Urothelium cell line (cell line): ENCODE measurements at regions not wholly inside any gene's neighbourhood (a gene's known extent, or its start where the extent isn't known, plus 50 kb on each side); places are given as distances from the start of the nearest gene placed in this dataset.

ENCODE experiments used
- DNase-seq: peaks from one replicate; pipeline ENCODE4 v3.0.0; 2011; ENCODE audit warnings: low spot score, mixed read lengths
- FAIRE-seq: peaks from 2 replicates; lab custom pipeline; 2011; peaks lifted over from hg19 to GRCh38; lab: Jason Lieb, UNC

- FAIRE-seq: no peak
- no peak for DNase-seq
Observed at GRCh38 chr10:35927990-35928488, 285.9 kb upstream of the FZD8 start.

GRCh38 chr10:35927341-35927740 is 285.2 kb upstream of the FZD8 start:
- no peak for DNase-seq
- no peak for FAIRE-seq

GRCh38 chr10:35926846-35927245 is 284.8 kb upstream of the FZD8 start:
- FAIRE-seq (no peak), DNase-seq (no peak)

GRCh38 chr10:35925493-35925892 is 283.4 kb upstream of the FZD8 start:
- FAIRE-seq (no peak), DNase-seq (no peak)

- no peak for DNase-seq
- FAIRE-seq: no peak
Observed at GRCh38 chr10:35924759-35925158, 282.7 kb upstream of the FZD8 start.

GRCh38 chr10:35922876-35923600 is 280.9 kb upstream of the FZD8 start:
- no peak for FAIRE-seq
- no peak for DNase-seq

GRCh38 chr10:35921866-35922350 is 279.8 kb upstream of the FZD8 start:
- DNase-seq: no peak
- FAIRE-seq: no peak

- DNase-seq (no peak), FAIRE-seq (no peak)
Observed at GRCh38 chr10:35916791-35917190, 274.7 kb upstream of the FZD8 start.

- DNase-seq (no peak), FAIRE-seq (no peak)
Observed at GRCh38 chr10:35913628-35914027, 271.5 kb upstream of the FZD8 start.

- DNase-seq: no peak
- FAIRE-seq: no peak
Observed at GRCh38 chr10:35912615-35913569, 270.8 kb upstream of the FZD8 start.

GRCh38 chr10:35911954-35912353 is 269.9 kb upstream of the FZD8 start:
- DNase-seq (no peak), FAIRE-seq (no peak)

- no peak for FAIRE-seq
- no peak for DNase-seq
Observed at GRCh38 chr10:35911233-35911632, 269.1 kb upstream of the FZD8 start.

- no peak for DNase-seq
- FAIRE-seq: no peak
Observed at GRCh38 chr10:35910234-35910633, 268.1 kb upstream of the FZD8 start.

GRCh38 chr10:35909121-35909720 is 267.1 kb upstream of the FZD8 start:
- DNase-seq: no peak
- no peak for FAIRE-seq

- FAIRE-seq (no peak), DNase-seq (no peak)
Observed at GRCh38 chr10:35908451-35908850, 266.4 kb upstream of the FZD8 start.

GRCh38 chr10:35907548-35907947 is 265.5 kb upstream of the FZD8 start:
- FAIRE-seq (no peak), DNase-seq (no peak)

- no peak for FAIRE-seq
- no peak for DNase-seq
Observed at GRCh38 chr10:35906155-35906554, 264.1 kb upstream of the FZD8 start.

GRCh38 chr10:35903021-35903420 is 260.9 kb upstream of the FZD8 start:
- no peak for FAIRE-seq
- DNase-seq: no peak

GRCh38 chr10:35898716-35899440 is 256.8 kb upstream of the FZD8 start:
- no peak for FAIRE-seq
- no peak for DNase-seq

GRCh38 chr10:35896001-35896400 is 253.9 kb upstream of the FZD8 start:
- peak; percentile 18 for DNase-seq
- no peak for FAIRE-seq

- FAIRE-seq: no peak
- no peak for DNase-seq
Observed at GRCh38 chr10:35895331-35895730, 253.2 kb upstream of the FZD8 start.
